HepG2 (cell line): ENCODE measurements at regions not wholly inside any gene's neighbourhood (a gene's known extent, or its start where the extent isn't known, plus 50 kb on each side); places are given as distances from the start of the nearest gene placed in this dataset.

Experiments
- LCORL ChIP-seq, 2 experiments: fragments of 450-650 bp in 1 of 2; sonication (generic) in 1 of 2; formaldehyde crosslinking in 1 of 2; IDR thresholded peaks; 2 replicates each; pipeline versions ENCODE4 v1.5.0 to v1.6.1; 2017 to 2020; ENCODE audit warnings: antibody characterized with exemption in 1 of 2, missing genetic modification reagents in 1 of 2
- PHB2 ChIP-seq: fragments of 450-650 bp; IDR thresholded peaks from 2 replicates; pipeline ENCODE4 v1.6.1; 2018; ENCODE audit not compliant: partially characterized antibody
- PLRG1 ChIP-seq: fragments of 450-650 bp; conservative IDR thresholded peaks from 2 replicates; pipeline ENCODE4 v1.6.1; 2016
- RBM39 ChIP-seq: fragments of 200-400 bp; formaldehyde crosslinking; IDR thresholded peaks from one replicate; pipeline ENCODE4 v1.6.1; 2018; ENCODE audit warnings: antibody characterized with exemption, mild to moderate bottlenecking, low read depth, low read length; ENCODE audit not compliant: poor library complexity, severe bottlenecking
- SIX4 ChIP-seq: sonication (generic); formaldehyde crosslinking; IDR thresholded peaks from 2 replicates; pipeline ENCODE4 v1.4.0; 2020; ENCODE audit warnings: missing genetic modification reagents
- SNAPC2 ChIP-seq: sonication (generic); formaldehyde crosslinking; IDR thresholded peaks from 2 replicates; pipeline ENCODE4 v1.8.1; 2022; ENCODE audit warnings: mild to moderate bottlenecking, missing genetic modification reagents
- SP1 ChIP-seq, 2 experiments: fragments of 450-650 bp in 1 of 2; sonication (generic) in 1 of 2; formaldehyde crosslinking in 1 of 2; IDR thresholded peaks; 2 replicates each; pipeline versions ENCODE4 v1.4.0 to v1.6.1; 2016 to 2020; ENCODE audit warnings: missing genetic modification reagents in 1 of 2
- SUZ12 ChIP-seq: fragments of 150-350 bp; IDR thresholded peaks from 2 replicates; pipeline ENCODE4 v1.6.1; 2014; ENCODE audit warnings: low read depth, low read length
- TOPORS ChIP-seq: sonication (generic); formaldehyde crosslinking; IDR thresholded peaks from 2 replicates; pipeline ENCODE4 v1.8.0; 2023; ENCODE audit warnings: mild to moderate bottlenecking, missing genetic modification reagents
- ZBTB7B ChIP-seq: sonication (generic); formaldehyde crosslinking; IDR thresholded peaks from 2 replicates; pipeline ENCODE4 v1.4.0; 2020; ENCODE audit warnings: missing genetic modification reagents
- ZNF101 ChIP-seq: sonication (generic); formaldehyde crosslinking; IDR thresholded peaks from 2 replicates; pipeline ENCODE4 v1.4.0; 2020; ENCODE audit warnings: mild to moderate bottlenecking, low read depth, missing genetic modification reagents, borderline replicate concordance
- ZNF552 ChIP-seq: sonication (generic); formaldehyde crosslinking; IDR thresholded peaks from 2 replicates; pipeline ENCODE4 v1.9.0; 2022; ENCODE audit warnings: missing genetic modification reagents, mild to moderate bottlenecking, borderline replicate concordance
- ZNF570 ChIP-seq: sonication (generic); formaldehyde crosslinking; IDR thresholded peaks from 2 replicates; pipeline ENCODE4 v1.4.0; 2020; ENCODE audit warnings: mild to moderate bottlenecking, missing genetic modification reagents, borderline replicate concordance
- TF ChIP-seq, protein P1 (sequence below): sonication (generic); formaldehyde crosslinking; IDR thresholded peaks from 2 replicates; pipeline ENCODE4 v1.4.0; 2020; ENCODE audit warnings: missing genetic modification reagents
- TF ChIP-seq, protein P2 (sequence below): sonication (generic); formaldehyde crosslinking; IDR thresholded peaks from 2 replicates; pipeline ENCODE4 v1.5.1; 2020; ENCODE audit warnings: missing genetic modification reagents, mild to moderate bottlenecking, borderline replicate concordance
- TF ChIP-seq, protein P3 (sequence below): sonication (generic); formaldehyde crosslinking; IDR thresholded peaks from 2 replicates; pipeline ENCODE4 v1.9.0; 2022; ENCODE audit warnings: missing genetic modification reagents, mild to moderate bottlenecking, borderline replicate concordance
- TF ChIP-seq, protein P4 (sequence below): sonication (generic); formaldehyde crosslinking; IDR thresholded peaks from 2 replicates; pipeline ENCODE4 v1.4.0; 2020; ENCODE audit warnings: low read depth, mild to moderate bottlenecking, missing genetic modification reagents

DNA sequence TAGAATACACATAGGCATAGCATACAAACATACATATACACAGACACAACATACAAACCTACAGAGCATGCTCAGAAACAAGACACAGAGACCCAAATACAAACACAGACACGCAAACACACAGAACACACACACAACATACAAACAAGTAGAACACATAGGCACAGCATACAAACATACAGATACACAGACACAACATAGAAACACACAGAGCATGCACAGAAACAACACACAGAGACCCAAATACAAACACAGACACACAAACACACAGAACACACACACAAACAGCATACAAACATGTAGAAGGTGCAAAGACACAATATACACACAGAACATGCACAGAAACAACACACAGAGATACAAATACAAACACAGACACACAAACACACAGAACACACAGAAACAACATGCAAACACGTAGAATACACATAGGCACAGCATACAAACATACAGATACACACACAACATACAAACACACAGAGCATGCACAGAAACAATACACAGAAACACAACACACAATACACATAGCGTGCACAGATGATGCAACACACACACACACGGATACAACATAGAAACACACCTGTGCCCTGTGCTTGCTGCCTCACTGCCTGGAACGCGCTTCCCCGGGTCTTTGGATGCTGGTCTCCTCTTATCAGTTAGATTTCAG lies 469.0 kb upstream of the CDH4 start (continued):
- TF ChIP-seq SIX4 (CRISPR knock-in tag): no peak
- TF ChIP-seq ZBTB7B: no peak
- TF ChIP-seq RBM39: no peak
- TF ChIP-seq SUZ12: no peak
- TF ChIP-seq PHB2: peak; percentile 89
- no peak for TF ChIP-seq ZNF552 (CRISPR knock-in tag)
- TF ChIP-seq, protein P1, sequence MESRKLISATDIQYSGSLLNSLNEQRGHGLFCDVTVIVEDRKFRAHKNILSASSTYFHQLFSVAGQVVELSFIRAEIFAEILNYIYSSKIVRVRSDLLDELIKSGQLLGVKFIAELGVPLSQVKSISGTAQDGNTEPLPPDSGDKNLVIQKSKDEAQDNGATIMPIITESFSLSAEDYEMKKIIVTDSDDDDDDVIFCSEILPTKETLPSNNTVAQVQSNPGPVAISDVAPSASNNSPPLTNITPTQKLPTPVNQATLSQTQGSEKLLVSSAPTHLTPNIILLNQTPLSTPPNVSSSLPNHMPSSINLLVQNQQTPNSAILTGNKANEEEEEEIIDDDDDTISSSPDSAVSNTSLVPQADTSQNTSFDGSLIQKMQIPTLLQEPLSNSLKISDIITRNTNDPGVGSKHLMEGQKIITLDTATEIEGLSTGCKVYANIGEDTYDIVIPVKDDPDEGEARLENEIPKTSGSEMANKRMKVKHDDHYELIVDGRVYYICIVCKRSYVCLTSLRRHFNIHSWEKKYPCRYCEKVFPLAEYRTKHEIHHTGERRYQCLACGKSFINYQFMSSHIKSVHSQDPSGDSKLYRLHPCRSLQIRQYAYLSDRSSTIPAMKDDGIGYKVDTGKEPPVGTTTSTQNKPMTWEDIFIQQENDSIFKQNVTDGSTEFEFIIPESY: no peak
- no peak for TF ChIP-seq TOPORS (CRISPR knock-in tag)
- 0 out of 2 replicates have a peak, but pooled peaks have one; percentile 27 for TF ChIP-seq PLRG1
- TF ChIP-seq, protein P2, sequence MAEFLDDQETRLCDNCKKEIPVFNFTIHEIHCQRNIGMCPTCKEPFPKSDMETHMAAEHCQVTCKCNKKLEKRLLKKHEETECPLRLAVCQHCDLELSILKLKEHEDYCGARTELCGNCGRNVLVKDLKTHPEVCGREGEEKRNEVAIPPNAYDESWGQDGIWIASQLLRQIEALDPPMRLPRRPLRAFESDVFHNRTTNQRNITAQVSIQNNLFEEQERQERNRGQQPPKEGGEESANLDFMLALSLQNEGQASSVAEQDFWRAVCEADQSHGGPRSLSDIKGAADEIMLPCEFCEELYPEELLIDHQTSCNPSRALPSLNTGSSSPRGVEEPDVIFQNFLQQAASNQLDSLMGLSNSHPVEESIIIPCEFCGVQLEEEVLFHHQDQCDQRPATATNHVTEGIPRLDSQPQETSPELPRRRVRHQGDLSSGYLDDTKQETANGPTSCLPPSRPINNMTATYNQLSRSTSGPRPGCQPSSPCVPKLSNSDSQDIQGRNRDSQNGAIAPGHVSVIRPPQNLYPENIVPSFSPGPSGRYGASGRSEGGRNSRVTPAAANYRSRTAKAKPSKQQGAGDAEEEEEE (CRISPR knock-in tag): no peak
- no peak for TF ChIP-seq ZNF570 (CRISPR knock-in tag)
- TF ChIP-seq SNAPC2: no peak
- no peak for TF ChIP-seq ZNF101 (CRISPR knock-in tag)
- TF ChIP-seq LCORL (IDR thresholded peaks at IDR 0.05): 0 out of 2 replicates have a peak, but pooled peaks have one; percentile 9
- TF ChIP-seq LCORL (CRISPR knock-in tag; IDR thresholded peaks at IDR 0.05): no peak
- TF ChIP-seq, protein P3, sequence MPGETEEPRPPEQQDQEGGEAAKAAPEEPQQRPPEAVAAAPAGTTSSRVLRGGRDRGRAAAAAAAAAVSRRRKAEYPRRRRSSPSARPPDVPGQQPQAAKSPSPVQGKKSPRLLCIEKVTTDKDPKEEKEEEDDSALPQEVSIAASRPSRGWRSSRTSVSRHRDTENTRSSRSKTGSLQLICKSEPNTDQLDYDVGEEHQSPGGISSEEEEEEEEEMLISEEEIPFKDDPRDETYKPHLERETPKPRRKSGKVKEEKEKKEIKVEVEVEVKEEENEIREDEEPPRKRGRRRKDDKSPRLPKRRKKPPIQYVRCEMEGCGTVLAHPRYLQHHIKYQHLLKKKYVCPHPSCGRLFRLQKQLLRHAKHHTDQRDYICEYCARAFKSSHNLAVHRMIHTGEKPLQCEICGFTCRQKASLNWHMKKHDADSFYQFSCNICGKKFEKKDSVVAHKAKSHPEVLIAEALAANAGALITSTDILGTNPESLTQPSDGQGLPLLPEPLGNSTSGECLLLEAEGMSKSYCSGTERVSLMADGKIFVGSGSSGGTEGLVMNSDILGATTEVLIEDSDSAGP (CRISPR knock-in tag): no peak
- TF ChIP-seq SP1 (IDR thresholded peaks at IDR 0.05): 0 out of 2 replicates have a peak, but pooled peaks have one; percentile 6
- no peak for TF ChIP-seq SP1 (CRISPR knock-in tag; IDR thresholded peaks at IDR 0.05)
- TF ChIP-seq, protein P4, sequence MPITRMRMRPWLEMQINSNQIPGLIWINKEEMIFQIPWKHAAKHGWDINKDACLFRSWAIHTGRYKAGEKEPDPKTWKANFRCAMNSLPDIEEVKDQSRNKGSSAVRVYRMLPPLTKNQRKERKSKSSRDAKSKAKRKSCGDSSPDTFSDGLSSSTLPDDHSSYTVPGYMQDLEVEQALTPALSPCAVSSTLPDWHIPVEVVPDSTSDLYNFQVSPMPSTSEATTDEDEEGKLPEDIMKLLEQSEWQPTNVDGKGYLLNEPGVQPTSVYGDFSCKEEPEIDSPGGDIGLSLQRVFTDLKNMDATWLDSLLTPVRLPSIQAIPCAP (CRISPR knock-in tag): no peak
